Colon (tissue), 2 donors: ENCODE measurements at regions not wholly inside any gene's neighbourhood (a gene's known extent, or its start where the extent isn't known, plus 50 kb on each side); places are given as distances from the start of the nearest gene placed in this dataset.
"Not testable (repeated sequence)": the region's sequence is repeated elsewhere in the genome, so short reads cannot be mapped to it uniquely, and the experiment has no call there.

ENCODE experiments used
- FAIRE-seq: peaks from 2 replicates; lab custom pipeline; 2012; peaks lifted over from hg19 to GRCh38; lab: Jason Lieb, UNC
- donor health status: control.
- donor health status: control.

DNA sequence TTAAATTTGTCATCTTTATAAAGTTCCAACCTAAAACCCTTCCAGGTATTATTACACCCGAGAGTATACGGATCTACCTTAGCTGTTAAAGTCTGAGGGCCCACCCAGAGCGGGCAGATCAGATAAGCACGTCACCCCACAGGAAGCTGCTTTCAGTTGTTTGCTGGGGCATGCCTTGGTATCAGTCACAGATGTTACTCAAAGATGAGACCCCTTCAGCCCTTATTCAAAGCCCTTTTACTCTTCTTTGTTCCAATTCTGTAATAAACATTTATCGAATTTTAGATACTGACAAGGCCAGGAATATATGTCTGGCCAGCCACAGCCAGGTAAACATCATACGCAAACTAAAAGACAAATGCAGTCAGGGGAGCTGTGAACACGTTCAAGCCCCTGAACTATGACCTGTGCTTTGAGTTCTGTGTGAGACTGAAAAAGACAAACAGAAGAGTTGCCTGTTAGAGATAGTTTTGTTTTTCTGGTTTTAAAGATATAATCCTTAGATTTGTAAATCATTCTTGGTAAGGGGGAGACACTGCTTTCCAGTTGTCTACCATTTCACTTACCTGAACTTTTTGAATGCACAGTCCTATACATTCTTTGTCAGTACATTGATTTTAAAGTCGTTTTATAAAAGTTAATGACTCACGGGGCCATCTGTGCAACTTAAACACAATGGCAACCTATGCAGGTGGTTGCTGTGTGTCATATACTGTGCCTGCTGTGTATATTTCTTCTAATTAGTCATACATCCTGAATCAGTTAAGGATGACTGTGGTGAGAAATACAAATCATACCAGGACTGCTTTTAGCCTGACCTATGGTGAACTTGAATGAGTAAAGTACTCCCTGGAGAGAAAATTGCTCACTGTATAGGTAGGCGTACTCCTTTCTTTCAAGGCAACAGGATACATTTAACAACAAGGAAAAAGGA, 100.5 kb upstream of the ITPRID2 start:
- FAIRE-seq: no peak

- FAIRE-seq: no peak
Observed at GRCh38 chr2:181792906-181793305, 98.6 kb upstream of the ITPRID2 start.

- FAIRE-seq: no peak
Observed at GRCh38 chr2:181798022-181798421, 93.5 kb upstream of the ITPRID2 start.

GRCh38 chr2:181802300-181802699, 89.2 kb upstream of the ITPRID2 start:
- not testable (repeated sequence) for FAIRE-seq

GRCh38 chr2:181803903-181804799, 87.4 kb upstream of the ITPRID2 start:
- FAIRE-seq: not testable (repeated sequence)

DNA sequence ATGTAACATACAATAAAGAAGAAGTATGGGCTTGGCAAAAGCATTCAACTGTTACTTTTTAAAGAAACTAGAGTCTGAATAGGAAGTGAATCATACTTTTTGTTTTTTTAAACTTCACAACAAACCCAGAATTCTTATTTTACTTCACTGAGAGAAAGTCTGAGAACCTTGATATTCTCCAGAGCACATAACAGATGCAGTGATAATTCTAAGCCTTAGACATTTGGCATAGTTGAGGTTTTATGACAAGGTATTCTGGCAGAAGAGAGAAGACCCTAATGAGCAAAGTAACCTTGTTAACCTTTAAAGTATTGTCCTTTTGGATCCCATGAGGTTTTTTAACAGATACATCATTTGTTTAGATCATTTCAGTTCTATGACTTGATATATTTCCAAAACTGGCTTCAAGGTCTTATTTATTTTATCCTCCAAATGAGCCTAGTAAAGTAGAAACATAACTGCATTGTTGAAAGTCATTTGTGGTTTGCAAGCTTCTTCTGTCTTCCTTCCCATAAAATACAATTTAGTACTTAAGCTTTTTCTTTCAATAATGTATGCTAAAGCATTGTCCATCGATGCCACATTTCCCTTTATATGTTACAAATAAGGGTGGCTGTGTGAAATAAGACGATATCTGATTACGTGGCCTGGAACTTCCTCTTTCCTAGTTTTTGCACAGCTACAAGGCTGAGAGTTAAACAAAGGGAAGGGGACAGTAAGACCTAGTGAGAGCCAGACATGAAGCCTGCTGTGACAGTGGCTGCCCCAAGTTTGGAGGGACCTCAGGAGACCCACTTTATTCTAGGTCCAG, 86.1 kb upstream of the ITPRID2 start:
- no peak for FAIRE-seq

- FAIRE-seq: no peak
Observed at GRCh38 chr2:181806039-181806392, 85.5 kb upstream of the ITPRID2 start.

- FAIRE-seq: no peak
Observed at GRCh38 chr2:181807526-181807925, 84.0 kb upstream of the ITPRID2 start.

- FAIRE-seq: no peak
Observed at GRCh38 chr2:181810823-181811695, 80.5 kb upstream of the ITPRID2 start.

- peak; percentile 73 for FAIRE-seq
Observed at GRCh38 chr2:181812106-181812743, 79.3 kb upstream of the ITPRID2 start.

GRCh38 chr2:181814057-181814491, 77.5 kb upstream of the ITPRID2 start:
- no peak for FAIRE-seq

DNA sequence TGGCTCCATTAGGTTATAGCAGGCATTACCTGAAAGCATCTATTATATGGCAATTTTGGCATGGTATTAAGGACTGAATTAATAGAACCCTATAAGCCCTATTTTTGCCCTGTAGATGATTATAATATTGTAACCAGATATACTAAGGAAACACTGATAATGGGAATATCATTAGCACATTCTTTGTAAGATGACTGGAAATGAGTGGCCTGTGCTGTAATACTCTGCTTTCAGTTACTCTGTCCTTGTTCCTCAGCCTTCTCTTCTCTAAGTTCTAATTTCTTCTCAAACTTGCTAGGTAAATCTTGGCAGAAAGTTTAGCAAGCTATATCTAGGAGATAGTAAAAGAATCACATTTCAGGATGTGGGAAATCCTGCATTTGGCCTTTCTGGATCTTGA, 74.0 kb upstream of the ITPRID2 start:
- no peak for FAIRE-seq

DNA sequence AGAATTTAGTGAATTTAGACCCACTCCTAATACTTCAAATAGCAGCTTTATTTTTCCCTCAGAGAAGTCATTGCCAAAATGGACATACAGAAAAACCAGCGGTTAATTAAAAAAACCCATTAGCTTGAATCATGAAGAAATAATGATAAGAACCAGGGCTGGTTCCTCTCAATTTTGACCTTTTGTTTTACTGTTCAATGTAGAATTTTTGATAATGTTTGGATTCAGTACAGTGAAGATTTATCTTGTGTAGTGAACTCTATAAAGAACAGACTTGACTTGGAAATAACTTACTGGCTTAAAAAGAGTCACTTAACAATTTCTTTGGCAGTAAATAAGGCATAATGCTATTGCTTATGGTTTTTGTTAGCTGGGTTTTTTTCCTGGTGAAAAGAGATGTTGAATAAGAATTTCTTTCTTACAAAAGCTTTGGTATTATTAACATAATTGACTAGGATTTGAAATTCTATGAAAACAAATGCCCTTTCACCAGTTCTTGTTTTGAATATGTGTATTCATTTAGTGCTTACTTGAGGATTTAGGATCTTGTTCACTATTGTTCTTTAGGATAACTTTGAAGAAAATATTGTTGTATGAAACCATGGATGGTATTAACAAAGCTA, 73.4 kb upstream of the ITPRID2 start:
- FAIRE-seq: no peak

- FAIRE-seq: no peak
Observed at GRCh38 chr2:181818840-181819239, 72.7 kb upstream of the ITPRID2 start.

DNA sequence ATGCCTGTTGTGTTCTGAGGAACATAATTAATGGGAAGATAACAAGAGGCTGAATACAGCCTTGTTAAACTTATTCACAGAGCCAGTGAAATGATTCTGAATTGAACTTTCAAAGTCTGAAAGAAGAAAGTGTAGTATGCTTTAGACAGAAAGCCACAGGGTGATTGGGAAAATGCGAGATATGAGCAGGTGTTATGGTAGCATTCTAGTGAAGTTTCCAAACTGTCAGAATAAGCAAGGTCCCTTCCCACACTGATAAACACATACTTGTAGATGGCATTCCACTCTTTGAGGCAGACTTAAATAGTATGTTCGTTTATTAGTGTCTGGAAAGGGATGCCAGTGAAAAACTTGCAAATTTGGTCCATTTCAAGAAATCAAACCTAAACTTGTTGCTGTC, 70.5 kb upstream of the ITPRID2 start:
- FAIRE-seq: no peak

GRCh38 chr2:181822097-181822496, 69.4 kb upstream of the ITPRID2 start:
- no peak for FAIRE-seq

DNA sequence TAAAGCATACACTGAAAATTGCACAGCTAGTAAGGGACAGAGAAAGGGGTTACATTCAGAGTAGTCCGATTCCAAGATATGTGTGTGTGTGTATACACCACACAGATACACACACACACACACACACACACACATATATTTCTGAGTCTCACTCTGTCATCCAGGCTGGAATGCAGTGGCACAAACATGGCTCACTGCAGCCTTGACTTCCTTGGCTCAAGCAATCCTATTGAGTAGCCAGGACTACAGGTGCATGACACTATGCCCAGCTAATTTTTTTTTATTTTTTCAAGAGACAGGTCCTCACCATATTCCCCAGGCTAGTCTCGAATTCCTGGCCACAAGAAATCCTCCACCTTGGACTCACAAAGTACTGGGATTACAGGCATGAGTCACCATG, 68.1 kb upstream of the ITPRID2 start:
- FAIRE-seq: no peak

GRCh38 chr2:181828122-181828705, 63.3 kb upstream of the ITPRID2 start:
- FAIRE-seq: no peak

GRCh38 chr2:181829230-181829629, 62.3 kb upstream of the ITPRID2 start:
- no peak for FAIRE-seq

DNA sequence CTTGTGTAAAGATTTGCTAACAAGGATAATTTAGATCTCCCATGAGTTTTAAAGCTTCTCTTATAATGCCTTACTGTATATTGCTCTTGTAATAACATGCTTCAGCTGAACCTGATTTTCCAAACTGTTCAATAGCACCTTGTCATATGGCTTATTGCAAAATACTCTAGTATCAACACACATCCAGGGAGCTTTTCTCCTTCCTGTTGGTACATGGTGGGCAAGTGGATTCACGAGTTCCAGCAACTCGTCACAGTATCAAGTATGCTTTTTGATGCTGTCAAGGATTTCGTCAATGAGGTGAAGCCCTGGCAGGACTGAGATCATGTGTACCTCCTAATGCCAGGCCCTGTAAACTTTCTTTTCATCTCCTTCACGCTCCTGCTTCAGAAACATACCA, 59.5 kb upstream of the ITPRID2 start:
- no peak for FAIRE-seq
